Spleen (tissue), 11 donors: ENCODE measurements at regions not wholly inside any gene's neighbourhood (a gene's known extent, or its start where the extent isn't known, plus 50 kb on each side); places are given as distances from the start of the nearest gene placed in this dataset.
"Not testable (repeated sequence)": the region's sequence is repeated elsewhere in the genome, so short reads cannot be mapped to it uniquely, and the experiment has no call there.

ENCODE experiments used
- DNase-seq: peaks from one replicate; pipeline ENCODE4 v3.0.0-alpha.2; 2020
- H3K27ac ChIP-seq, 8 donors: fragments of 200-600 bp; sonication (generic) in 7 of 8; 1 replicate in 4 of 8; 2 replicates in 4 of 8; pipeline versions ENCODE4 v1.5.0 to v1.8.0; 2016 to 2021; ENCODE audit warnings: inconsistent platforms in 4 of 8, mild to moderate bottlenecking in 4 of 8, moderate library complexity in 1 of 8
- H3K27me3 ChIP-seq, 7 donors: fragments of 200-600 bp; sonication (generic) in 6 of 7; replicated peaks in 1 of 7; 1 replicate in 4 of 7; 2 replicates in 3 of 7; pipeline versions ENCODE4 v1.5.0 to v1.8.0; 2016 to 2021; ENCODE audit warnings: inconsistent platforms in 3 of 7, mild to moderate bottlenecking in 1 of 7
- H3K36me3 ChIP-seq, 6 donors: fragments of 200-600 bp; sonication (generic) in 5 of 6; 1 replicate in 4 of 6; 2 replicates in 2 of 6; pipeline versions ENCODE4 v1.5.0 to v1.8.0; 2016 to 2021; ENCODE audit warnings: inconsistent platforms in 2 of 6
- H3K4me1 ChIP-seq, 6 donors: fragments of 200-600 bp; sonication (generic) in 5 of 6; 1 replicate in 3 of 6; 2 replicates in 3 of 6; pipeline versions ENCODE4 v1.5.0 to v1.8.0; 2016 to 2021; ENCODE audit warnings: inconsistent platforms in 3 of 6
- H3K4me3 ChIP-seq, 8 donors: fragments of 200-600 bp; sonication (generic) in 7 of 8; 1 replicate in 4 of 8; 2 replicates in 4 of 8; pipeline versions ENCODE4 v1.5.0 to v1.8.0; 2016 to 2021; ENCODE audit warnings: inconsistent platforms in 4 of 8, mild to moderate bottlenecking in 4 of 8, moderate library complexity in 2 of 8
- H3K9me3 ChIP-seq, 8 donors: fragments of 200-600 bp; sonication (generic) in 7 of 8; 1 replicate in 4 of 8; 2 replicates in 4 of 8; pipeline versions ENCODE4 v1.5.0 to v1.8.0; 2016 to 2021; ENCODE audit warnings: inconsistent platforms in 4 of 8
- CTCF ChIP-seq, 11 experiments: fragments of 200-600 bp in 7 of 11; fragments of 450-650 bp in 4 of 11; sonication (generic) in 4 of 11; IDR thresholded peaks in 8 of 11; conservative IDR thresholded peaks in 3 of 11; 1 replicate in 7 of 11; 2 replicates in 4 of 11; pipeline versions ENCODE4 v1.4.0 to v1.8.0; 2016 to 2021; ENCODE audit warnings: antibody characterized with exemption in 11 of 11, inconsistent platforms in 4 of 11, mild to moderate bottlenecking in 1 of 11
- POLR2A ChIP-seq, 3 donors: fragments of 450-650 bp; IDR thresholded peaks; one replicate each; pipeline ENCODE4 v1.5.1; 2017; ENCODE audit warnings: antibody characterized with exemption in 3 of 3, mild to moderate bottlenecking in 1 of 3
- POLR2AphosphoS5 ChIP-seq, 3 donors: sonication (generic); formaldehyde crosslinking; IDR thresholded peaks; one replicate each; pipeline ENCODE4 v1.5.1; 2017; ENCODE audit warnings: antibody characterized with exemption in 3 of 3
- WGBS, 5 donors: extraction: QIAGEN DNeasy Blood & Tissue Kit in 3 of 5; methylation state at CpG; one replicate each; pipeline versions ENCODE4 v1.1.5 to v1.1.7; 2013 to 2018; 5-methylcytosine and 5-hydroxymethylcytosine counted together
- intact Hi-C: fragments of 100-400 bp; cut with DNase I; formaldehyde crosslinking; loops from one replicate; pipeline ENCODE4 v1.15.0; 2023; ENCODE audit warnings: low total_unique reads
- donor health status: healthy with polysubstance abuse.
- donor health status: DM: no; HTN: no; CAD: no; lungs with moderate emphysema.
- donor health status: DM: no; HTN: no; CAD: no.
- donor health status: Bipolar disorder and iron deficiency.
- donor health status: healthy.
- donor health status: DM: no; HTN: no; CAD: no.
- donor health status: DM: yes; HTN: yes; CAD: no.

GRCh38 chr6:67496191-67496590 lies 1138.9 kb upstream of the ADGRB3 start:
- no peak for DNase-seq
- Histone ChIP-seq H3K36me3 (no peaks in the 10 kb centered on the region), H3K4me1 (no peaks in the 10 kb centered on the region), H3K4me3 (no peak overlapping the region), H3K27me3 (no peaks in the 10 kb centered on the region), H3K9me3 (peaks cover 0 to 10% (median 0%) of the 10 kb centered on the region in 8 donors), H3K27ac (no peak overlapping the region)
- 74 to 84% (median 81%) methylated on average over 3 of the region's 3 CpGs for WGBS, 5 donors
- intact Hi-C loops, result no loop called here
- TF ChIP-seq CTCF (IDR thresholded peaks at IDR 0.05 in 8 of 11, conservative IDR thresholded peaks at IDR 0.05 in 3 of 11), result no peak
- TF ChIP-seq POLR2AphosphoS5 (IDR thresholded peaks at IDR 0.05), result no peak
- TF ChIP-seq POLR2A (IDR thresholded peaks at IDR 0.05), result no peak

- Histone ChIP-seq H3K4me1 (no peaks in the 10 kb centered on the region), H3K27me3 (no peaks in the 10 kb centered on the region), H3K36me3 (no peaks in the 10 kb centered on the region), H3K9me3 (peaks cover 0 to 18% (median 3%) of the 10 kb centered on the region in 8 donors), H3K27ac (no peak overlapping the region), H3K4me3 (no peak overlapping the region)
- TF ChIP-seq POLR2AphosphoS5 (IDR thresholded peaks at IDR 0.05) (no peak), POLR2A (IDR thresholded peaks at IDR 0.05) (no peak), CTCF (IDR thresholded peaks at IDR 0.05 in 8 of 11, conservative IDR thresholded peaks at IDR 0.05 in 3 of 11) (no peak)
- DNase-seq, result no peak
- intact Hi-C loops, result no loop called here
Observed at GRCh38 chr6:67493682-67494081, 1141.4 kb upstream of the ADGRB3 start.

GRCh38 chr6:67475700-67476099 lies 1159.4 kb upstream of the ADGRB3 start:
- H3K27me3 ChIP-seq, result no peaks in the 10 kb centered on the region
- intact Hi-C loops, result no loop called here
- peaks cover 0 to 16% (median 9%) of the 10 kb centered on the region in 8 donors for H3K9me3 ChIP-seq
- H3K36me3 ChIP-seq, result no peaks in the 10 kb centered on the region
- no peak overlapping the region for H3K4me3 ChIP-seq
- WGBS, 5 donors, result 29 to 74% (median 35%) methylated on average over 1 of the region's 1 CpG
- TF ChIP-seq POLR2AphosphoS5 (IDR thresholded peaks at IDR 0.05), result no peak
- no peak for TF ChIP-seq POLR2A (IDR thresholded peaks at IDR 0.05)
- no peak for TF ChIP-seq CTCF (IDR thresholded peaks at IDR 0.05 in 8 of 11, conservative IDR thresholded peaks at IDR 0.05 in 3 of 11)
- no peak for DNase-seq
- no peaks in the 10 kb centered on the region for H3K4me1 ChIP-seq
- H3K27ac ChIP-seq, result no peak overlapping the region

- TF ChIP-seq POLR2A (IDR thresholded peaks at IDR 0.05) (no peak), CTCF (IDR thresholded peaks at IDR 0.05 in 8 of 11, conservative IDR thresholded peaks at IDR 0.05 in 3 of 11) (no peak), POLR2AphosphoS5 (IDR thresholded peaks at IDR 0.05) (no peak)
- Histone ChIP-seq H3K4me3 (no peak overlapping the region), H3K36me3 (no peaks in the 10 kb centered on the region), H3K27ac (no peak overlapping the region), H3K4me1 (no peaks in the 10 kb centered on the region), H3K27me3 (no peaks in the 10 kb centered on the region), H3K9me3 (peaks cover 0 to 26% (median 18%) of the 10 kb centered on the region in 8 donors)
- 58 to 69% (median 65%) methylated on average over 7 of the region's 7 CpGs for WGBS, 5 donors
- intact Hi-C loops, result no loop called here
- DNase-seq, result no peak
Observed at GRCh38 chr6:67467341-67467740, 1167.7 kb upstream of the ADGRB3 start.

GRCh38 chr6:67462725-67463124 lies 1172.4 kb upstream of the ADGRB3 start:
- WGBS, 5 donors, result 90 to 100% (median 92%) methylated on average over 1 of the region's 1 CpG
- H3K9me3 ChIP-seq, result peaks cover 0 to 57% (median 47%) of the 10 kb centered on the region in 8 donors
- H3K27me3 ChIP-seq, H3K27ac ChIP-seq, DNase-seq, H3K4me1 ChIP-seq, H3K4me3 ChIP-seq, intact Hi-C loops, H3K36me3 ChIP-seq: not testable (repeated sequence)
